ENCODE measurements at regions not wholly inside any gene's neighbourhood (a gene's known extent, or its start where the extent isn't known, plus 50 kb on each side); places are given as distances from the start of the nearest gene placed in this dataset.

GRCh38 chr5:144577676-144578075, 407.0 kb downstream of the KCTD16 start:
- H3K4me2 ChIP-seq, result no peak overlapping the region
- H3K9me3 Mint-ChIP-seq, result no peaks in the 10 kb centered on the region; the same call in 2 of the 3 replicates
- ATAC-seq, result no peak
- no peaks in the 10 kb centered on the region for H3K27me3 Mint-ChIP-seq (ENCODE audit: insufficient read depth, low read depth, poor library complexity)
- no peak overlapping the region for H2AFZ ChIP-seq
- no peak overlapping the region for H3K27ac Mint-ChIP-seq
- no peaks in the 10 kb centered on the region for H3F3A ChIP-seq (replicated peaks; ENCODE audit: low read depth)
- TF ChIP-seq JUNB (IDR thresholded peaks at IDR 0.05; ENCODE audit: unreplicated experiment), result no peak
- TF ChIP-seq POLR2AphosphoS5 (IDR thresholded peaks at IDR 0.05; ENCODE audit: low read depth), result no peak
- no peak for TF ChIP-seq ZNF462 (CRISPR knock-in tag; IDR thresholded peaks at IDR 0.05)
- TF ChIP-seq EZH2 (IDR thresholded peaks at IDR 0.05; ENCODE audit: low read depth, unreplicated experiment), result no peak
- no peak for TF ChIP-seq NANOG (IDR thresholded peaks at IDR 0.05; ENCODE audit: borderline replicate concordance)
- no peak for TF ChIP-seq EZH2phosphoT487 (IDR thresholded peaks at IDR 0.05; ENCODE audit: unreplicated experiment)
- TF ChIP-seq ZNF331 (CRISPR knock-in tag; IDR thresholded peaks at IDR 0.05; ENCODE audit: low read depth), result no peak
- no peak for TF ChIP-seq REST (IDR thresholded peaks at IDR 0.05; ENCODE audit: unreplicated experiment)
- no peak for TF ChIP-seq CREB1 (CRISPR knock-in tag; IDR thresholded peaks at IDR 0.05; ENCODE audit: low read depth)
- H3K36me3 Mint-ChIP-seq (ENCODE audit: low read depth), result no peaks in the 10 kb centered on the region
- peaks cover 7% of the 10 kb centered on the region for H3K4me1 Mint-ChIP-seq
- no peak for DNase-seq (ENCODE audit: low spot score)
- 0 out of 2 replicates have a peak, but pooled peaks cover 5% of the 10 kb centered on the region for H3K9me2 ChIP-seq (ENCODE audit: insufficient read depth)
- H4K20me1 ChIP-seq (replicated peaks; ENCODE audit: insufficient read depth), result no peaks in the 10 kb centered on the region
- no peak overlapping the region for H3K27ac ChIP-seq (ENCODE audit: low read depth)
- no peak overlapping the region for H3K4me3 Mint-ChIP-seq
- no peaks in the 10 kb centered on the region for H3K4me1 ChIP-seq (ENCODE audit: insufficient read depth)
- H3K79me2 ChIP-seq (replicated peaks; ENCODE audit: insufficient read depth), result no peaks in the 10 kb centered on the region
- no peaks in the 10 kb centered on the region for H3K27me3 ChIP-seq (ENCODE audit: insufficient read depth)
- H3K36me3 ChIP-seq (ENCODE audit: insufficient read depth), result no peaks in the 10 kb centered on the region
- no peak overlapping the region for H3K4me3 ChIP-seq

Data from GM23338 (cell line).